ENCODE measurements at regions not wholly inside any gene's neighbourhood (a gene's known extent, or its start where the extent isn't known, plus 50 kb on each side); places are given as distances from the start of the nearest gene placed in this dataset.

DNA sequence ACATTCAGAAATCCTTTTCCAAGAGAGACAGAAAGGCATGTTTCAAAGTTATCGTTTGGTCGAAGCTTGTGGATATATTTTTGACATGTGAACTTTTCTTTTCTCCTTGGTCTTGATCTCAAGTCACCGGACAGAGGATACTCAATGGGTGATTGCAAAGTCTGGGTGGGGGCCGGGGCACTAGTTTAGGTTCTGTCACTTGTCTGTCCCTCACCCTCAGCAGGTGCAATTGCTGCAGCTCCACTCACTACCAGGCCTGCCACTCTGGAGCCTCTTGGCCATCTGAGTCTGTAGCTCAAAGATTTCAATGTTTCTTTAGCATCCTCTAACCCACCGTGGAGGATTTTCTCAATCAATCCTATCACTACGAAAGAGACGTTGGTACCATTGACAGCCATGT, 246.0 kb upstream of the C1orf174 start:
- H3K9me3 ChIP-seq, result no peaks in the 10 kb centered on the region
- TF ChIP-seq, protein P1, sequence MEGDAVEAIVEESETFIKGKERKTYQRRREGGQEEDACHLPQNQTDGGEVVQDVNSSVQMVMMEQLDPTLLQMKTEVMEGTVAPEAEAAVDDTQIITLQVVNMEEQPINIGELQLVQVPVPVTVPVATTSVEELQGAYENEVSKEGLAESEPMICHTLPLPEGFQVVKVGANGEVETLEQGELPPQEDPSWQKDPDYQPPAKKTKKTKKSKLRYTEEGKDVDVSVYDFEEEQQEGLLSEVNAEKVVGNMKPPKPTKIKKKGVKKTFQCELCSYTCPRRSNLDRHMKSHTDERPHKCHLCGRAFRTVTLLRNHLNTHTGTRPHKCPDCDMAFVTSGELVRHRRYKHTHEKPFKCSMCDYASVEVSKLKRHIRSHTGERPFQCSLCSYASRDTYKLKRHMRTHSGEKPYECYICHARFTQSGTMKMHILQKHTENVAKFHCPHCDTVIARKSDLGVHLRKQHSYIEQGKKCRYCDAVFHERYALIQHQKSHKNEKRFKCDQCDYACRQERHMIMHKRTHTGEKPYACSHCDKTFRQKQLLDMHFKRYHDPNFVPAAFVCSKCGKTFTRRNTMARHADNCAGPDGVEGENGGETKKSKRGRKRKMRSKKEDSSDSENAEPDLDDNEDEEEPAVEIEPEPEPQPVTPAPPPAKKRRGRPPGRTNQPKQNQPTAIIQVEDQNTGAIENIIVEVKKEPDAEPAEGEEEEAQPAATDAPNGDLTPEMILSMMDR (IDR thresholded peaks at IDR 0.05), result no peak
- no peak for TF ChIP-seq POLR2A (IDR thresholded peaks at IDR 0.05)
- no peak overlapping the region for H3K27ac ChIP-seq
- no peaks in the 10 kb centered on the region for H3K36me3 ChIP-seq
- DNase-seq, result no peak
- no peaks in the 10 kb centered on the region for H3K27me3 ChIP-seq
- no peak overlapping the region for H3K4me3 ChIP-seq
- intact Hi-C loops (cut with DNase I; ENCODE audit: low total_unique reads), result no loop called here
- no peaks in the 10 kb centered on the region for H3K4me1 ChIP-seq

- no peak for TF ChIP-seq POLR2A (IDR thresholded peaks at IDR 0.05)
- TF ChIP-seq, protein P1 (IDR thresholded peaks at IDR 0.05), result no peak
- H3K4me3 ChIP-seq, result no peak overlapping the region
- intact Hi-C loops (cut with DNase I; ENCODE audit: low total_unique reads), result no loop called here
- DNase-seq, result no peak
- no peaks in the 10 kb centered on the region for H3K9me3 ChIP-seq
- no peaks in the 10 kb centered on the region for H3K4me1 ChIP-seq
- no peak overlapping the region for H3K27ac ChIP-seq
- H3K27me3 ChIP-seq, result no peaks in the 10 kb centered on the region
- H3K36me3 ChIP-seq, result no peaks in the 10 kb centered on the region
These were observed 246.5 kb upstream of the C1orf174 start for GRCh38 chr1:4146614-4147013.

GRCh38 chr1:4147509-4147908, 247.4 kb upstream of the C1orf174 start:
- DNase-seq, result no peak
- TF ChIP-seq, protein P1 (IDR thresholded peaks at IDR 0.05), result no peak
- TF ChIP-seq POLR2A (IDR thresholded peaks at IDR 0.05), result no peak
- Histone ChIP-seq H3K4me3 (no peak overlapping the region), H3K9me3 (no peaks in the 10 kb centered on the region), H3K4me1 (no peaks in the 10 kb centered on the region), H3K27ac (no peak overlapping the region), H3K36me3 (no peaks in the 10 kb centered on the region), H3K27me3 (no peaks in the 10 kb centered on the region)
- intact Hi-C loops (cut with DNase I; ENCODE audit: low total_unique reads), result no loop called here

GRCh38 chr1:4149281-4149680, 249.2 kb upstream of the C1orf174 start:
- DNase-seq, result no peak
- Histone ChIP-seq H3K27ac (no peak overlapping the region), H3K9me3 (no peaks in the 10 kb centered on the region), H3K4me1 (no peaks in the 10 kb centered on the region), H3K36me3 (no peaks in the 10 kb centered on the region), H3K27me3 (no peaks in the 10 kb centered on the region), H3K4me3 (no peak overlapping the region)
- no peak for TF ChIP-seq POLR2A (IDR thresholded peaks at IDR 0.05)
- TF ChIP-seq, protein P1 (IDR thresholded peaks at IDR 0.05), result no peak
- intact Hi-C loops (cut with DNase I; ENCODE audit: low total_unique reads), result no loop called here

GRCh38 chr1:4149831-4150230, 249.8 kb upstream of the C1orf174 start:
- Histone ChIP-seq H3K9me3 (no peaks in the 10 kb centered on the region), H3K27ac (no peak overlapping the region), H3K4me3 (no peak overlapping the region), H3K36me3 (no peaks in the 10 kb centered on the region), H3K4me1 (no peaks in the 10 kb centered on the region), H3K27me3 (no peaks in the 10 kb centered on the region)
- intact Hi-C loops (cut with DNase I; ENCODE audit: low total_unique reads), result no loop called here
- no peak for DNase-seq
- TF ChIP-seq, protein P1 (IDR thresholded peaks at IDR 0.05), result no peak
- TF ChIP-seq POLR2A (IDR thresholded peaks at IDR 0.05), result no peak
